H1 (cell line): ENCODE measurements at regions not wholly inside any gene's neighbourhood (a gene's known extent, or its start where the extent isn't known, plus 50 kb on each side); places are given as distances from the start of the nearest gene placed in this dataset.

Experiments
- CTCF ChIA-PET: fragments of 300-600 bp; sonication (Branson Sonifier 250); formaldehyde crosslinking; loops from one replicate; lab custom pipeline; 2021; ENCODE audit not compliant: partially characterized antibody; lab: Charles Lee
- POLR2A ChIA-PET: fragments of 300-600 bp; sonication (Branson Sonifier 250); formaldehyde crosslinking; loops from one replicate; lab custom pipeline; 2021; ENCODE audit warnings: inconsistent platforms; ENCODE audit not compliant: partially characterized antibody; lab: Charles Lee
- DNase-seq, 2 experiments: peaks; one replicate each; pipeline versions ENCODE4 v3.0.0 to v3.0.0-alpha.2; 2010 to 2022; ENCODE audit warnings: low spot score in 2 of 2, low read depth in 1 of 2, mixed read lengths in 1 of 2
- FAIRE-seq: peaks from 2 replicates; lab custom pipeline; 2011; peaks lifted over from hg19 to GRCh38; lab: Jason Lieb, UNC
- H2AFZ ChIP-seq: 2 replicates; pipeline ENCODE4 v1.8.1; 2012; ENCODE audit warnings: low read length, inconsistent platforms
- H2AK5ac ChIP-seq: 2 replicates; pipeline ENCODE4 v1.6.1; 2013; ENCODE audit warnings: low read depth, low read length
- H2BK120ac ChIP-seq: replicated peaks from 2 replicates; pipeline ENCODE3; 2013; ENCODE audit warnings: low read depth, low read length, inconsistent platforms
- H2BK12ac ChIP-seq: 2 replicates; pipeline ENCODE4 v1.6.1; 2013; ENCODE audit warnings: low read depth, low read length
- H2BK15ac ChIP-seq: 2 replicates; pipeline ENCODE4 v1.6.1; 2013; ENCODE audit warnings: low read length
- H2BK20ac ChIP-seq: 2 replicates; pipeline ENCODE4 v1.6.1; 2013; ENCODE audit warnings: low read length
- H2BK5ac ChIP-seq: 2 replicates; pipeline ENCODE4 v1.6.1; 2013; ENCODE audit warnings: low read depth, low read length
- H3K14ac ChIP-seq: 2 replicates; pipeline ENCODE4 v1.6.1; 2013; ENCODE audit warnings: inconsistent platforms; ENCODE audit not compliant: insufficient read length
- H3K18ac ChIP-seq: 2 replicates; pipeline ENCODE4 v1.6.1; 2013; ENCODE audit warnings: low read length; ENCODE audit errors: extremely low read depth
- H3K23ac ChIP-seq: 2 replicates; pipeline ENCODE4 v1.6.1; 2013; ENCODE audit warnings: inconsistent platforms; ENCODE audit not compliant: insufficient read length
- H3K23me2 ChIP-seq: 2 replicates; pipeline ENCODE4 v1.6.1; 2013; ENCODE audit warnings: low read depth, low read length
- H3K27ac ChIP-seq: 2 replicates; pipeline ENCODE4 v1.6.1; 2011; ENCODE audit warnings: low read depth, low read length, inconsistent platforms
- H3K27me3 ChIP-seq, 4 experiments: replicated peaks in 1 of 4; 1 replicate in 1 of 4; 2 replicates in 3 of 4; pipeline versions ENCODE4 v1.6.1 to v1.8.1; 2011 to 2013; ENCODE audit warnings: low read length in 3 of 4, mild to moderate bottlenecking in 3 of 4, inconsistent platforms in 2 of 4, mixed read lengths in 2 of 4, moderate library complexity in 1 of 4; ENCODE audit not compliant: control insufficient read depth in 3 of 4, insufficient read depth in 3 of 4; ENCODE audit errors: extremely low read depth in 1 of 4
- H3K36me3 ChIP-seq, 4 experiments: 2 replicates each; pipeline versions ENCODE4 v1.6.1 to v1.8.1; 2011 to 2013; ENCODE audit warnings: mild to moderate bottlenecking in 4 of 4, low read length in 3 of 4, moderate library complexity in 2 of 4, control low read depth in 1 of 4, inconsistent platforms in 1 of 4; ENCODE audit not compliant: insufficient read depth in 4 of 4, control insufficient read depth in 2 of 4
- H3K4ac ChIP-seq: replicated peaks from 2 replicates; pipeline ENCODE3; 2013; ENCODE audit warnings: low read length, low read depth, mixed read lengths, inconsistent platforms; ENCODE audit not compliant: insufficient read length
- H3K4me1 ChIP-seq, 4 experiments: replicated peaks in 1 of 4; 1 replicate in 1 of 4; 2 replicates in 3 of 4; pipeline versions ENCODE4 v1.6.1 to v1.8.1; 2011 to 2013; ENCODE audit warnings: low read length in 3 of 4, inconsistent platforms in 2 of 4, mixed read lengths in 1 of 4; ENCODE audit not compliant: insufficient read depth in 4 of 4, control insufficient read depth in 3 of 4
- H3K4me2 ChIP-seq, 2 experiments: 2 replicates each; pipeline versions ENCODE4 v1.6.1 to v1.8.1; 2011 to 2013; ENCODE audit warnings: low read depth in 2 of 2, low read length in 2 of 2, control low read depth in 1 of 2, inconsistent platforms in 1 of 2, mild to moderate bottlenecking in 1 of 2; ENCODE audit not compliant: insufficient read depth in 1 of 2
- H3K4me3 ChIP-seq, 4 experiments: fragments of 200-600, 300-600 bp in 1 of 4; sonication (generic), shearing (Covaris generic), sonication (Bioruptor Twin) in 1 of 4; 2 replicates each; pipeline versions ENCODE4 v1.5.1 to v1.8.1; 2011 to 2016; ENCODE audit warnings: low read length in 4 of 4, low read depth in 3 of 4, control low read depth in 2 of 4, inconsistent platforms in 2 of 4, mild to moderate bottlenecking in 2 of 4, mixed read lengths in 1 of 4, moderate library complexity in 1 of 4; ENCODE audit not compliant: insufficient read depth in 2 of 4; ENCODE audit errors: extremely low read depth in 1 of 4
- H3K56ac ChIP-seq: replicated peaks from 2 replicates; pipeline ENCODE3; 2013; ENCODE audit warnings: low read depth, mild to moderate bottlenecking, mixed read lengths, low read length, inconsistent platforms; ENCODE audit not compliant: insufficient read length
- H3K79me1 ChIP-seq: 2 replicates; pipeline ENCODE4 v1.6.1; 2013; ENCODE audit warnings: low read depth, low read length, control low read depth
- H3K79me2 ChIP-seq, 2 experiments: 2 replicates each; pipeline versions ENCODE4 v1.6.1 to v1.8.1; 2012 to 2013; ENCODE audit warnings: low read length in 2 of 2, mild to moderate bottlenecking in 2 of 2, inconsistent platforms in 1 of 2; ENCODE audit not compliant: insufficient read depth in 2 of 2, control insufficient read depth in 1 of 2
- H3K9ac ChIP-seq, 4 experiments: replicated peaks in 1 of 4; 1 replicate in 1 of 4; 2 replicates in 3 of 4; pipeline versions ENCODE4 v1.6.1 to v1.8.1; 2011 to 2013; ENCODE audit warnings: low read depth in 3 of 4, low read length in 3 of 4, control low read depth in 2 of 4, mild to moderate bottlenecking in 2 of 4, moderate library complexity in 2 of 4, inconsistent platforms in 1 of 4; ENCODE audit errors: extremely low read depth in 1 of 4
- H3K9me3 ChIP-seq, 2 experiments: 2 replicates each; pipeline versions ENCODE4 v1.6.1 to v1.8.1; 2012 to 2013; ENCODE audit warnings: mild to moderate bottlenecking in 2 of 2, moderate library complexity in 2 of 2, control low read depth in 1 of 2, inconsistent platforms in 1 of 2, low read depth in 1 of 2, low read length in 1 of 2, mixed read lengths in 1 of 2; ENCODE audit not compliant: insufficient read depth in 2 of 2
- H4K20me1 ChIP-seq, 2 experiments: replicated peaks in 1 of 2; 2 replicates each; pipeline versions ENCODE3 to v1.8.1; 2011 to 2013; ENCODE audit warnings: inconsistent platforms in 2 of 2, low read length in 2 of 2, mild to moderate bottlenecking in 1 of 2; ENCODE audit not compliant: insufficient read depth in 2 of 2, control insufficient read depth in 1 of 2
- H4K5ac ChIP-seq: 2 replicates; pipeline ENCODE4 v1.6.1; 2013; ENCODE audit warnings: low read length, low read depth, mixed read lengths, inconsistent platforms; ENCODE audit not compliant: insufficient read length
- H4K8ac ChIP-seq: 2 replicates; pipeline ENCODE4 v1.8.0; 2013; ENCODE audit warnings: mild to moderate bottlenecking, moderate library complexity, low read length, inconsistent platforms; ENCODE audit not compliant: insufficient read depth; ENCODE audit errors: extremely low read depth
- H4K91ac ChIP-seq: replicated peaks from 2 replicates; pipeline ENCODE3; 2013; ENCODE audit warnings: low read length, mixed read lengths, inconsistent platforms; ENCODE audit not compliant: insufficient read length
- EP300 ChIP-seq, 2 experiments: IDR thresholded peaks; 1 replicate in 1 of 2; 2 replicates in 1 of 2; pipeline ENCODE4 v1.6.1; 2011 to 2012; ENCODE audit warnings: low read depth in 2 of 2, low read length in 2 of 2, mild to moderate bottlenecking in 2 of 2, borderline replicate concordance in 1 of 2, inconsistent platforms in 1 of 2, moderate library complexity in 1 of 2
- POLR2A ChIP-seq, 2 experiments: IDR thresholded peaks; 1 replicate in 1 of 2; 2 replicates in 1 of 2; pipeline ENCODE4 v1.6.1; 2011; ENCODE audit warnings: low read depth in 2 of 2, low read length in 2 of 2, mild to moderate bottlenecking in 2 of 2; ENCODE audit errors: control extremely low read depth in 1 of 2
- SIN3A ChIP-seq, 2 experiments: IDR thresholded peaks in 1 of 2; conservative IDR thresholded peaks in 1 of 2; 2 replicates each; pipeline ENCODE4 v1.6.1; 2011 to 2012; ENCODE audit warnings: low read length in 2 of 2, improper control_type of control experiment in 1 of 2, low read depth in 1 of 2, mild to moderate bottlenecking in 1 of 2
- TEAD4 ChIP-seq: IDR thresholded peaks from 2 replicates; pipeline ENCODE4 v1.6.1; 2012; ENCODE audit warnings: low read depth, low read length, inconsistent platforms, mixed read lengths
- WGBS, 2 experiments: shearing (Covaris generic) in 1 of 2; methylation state at CpG; one replicate each; pipeline versions ENCODE4 v1.1.6 to v1.1.7; 2013 to 2015; ENCODE audit warnings: low lambda C conversion rate in 2 of 2, mixed read lengths in 2 of 2, inconsistent platforms in 1 of 2, low coverage in 1 of 2, missing lambda C conversion rate in 1 of 2; ENCODE audit not compliant: insufficient replicate concordance in 2 of 2, insufficient coverage in 1 of 2, insufficient read length in 1 of 2; ENCODE audit errors: extremely low coverage in 1 of 2, missing lambda C conversion rate in 1 of 2; 5-methylcytosine and 5-hydroxymethylcytosine counted together

DNA sequence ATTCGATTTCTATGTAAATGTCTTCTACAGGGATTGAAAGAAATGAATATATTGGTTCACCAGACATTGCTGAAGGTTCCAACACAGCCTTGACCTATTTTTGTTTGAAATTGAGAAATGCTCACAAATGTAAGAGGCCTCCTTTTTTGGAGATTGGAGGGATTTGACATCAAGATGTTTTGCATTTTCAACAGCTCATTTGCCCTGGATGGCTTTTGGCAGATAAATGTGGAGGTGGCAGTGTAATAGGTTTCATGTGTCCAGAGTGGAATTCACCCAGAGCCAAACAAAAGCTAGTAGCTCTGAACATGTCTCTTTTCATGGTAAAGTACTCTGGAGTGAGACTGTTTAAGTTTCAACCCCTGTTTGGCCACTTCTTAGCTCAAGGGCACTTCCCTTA lies 77.3 kb downstream of the PALM2AKAP2 start:
- Histone ChIP-seq H4K20me1 (peaks cover 0 to 1% of the 10 kb centered on the region in 2 experiments), H3K4me2 (no peak overlapping the region), H2BK5ac (no peak overlapping the region), H2BK20ac (no peak overlapping the region), H3K27me3 (no peaks in the 10 kb centered on the region), H3K9ac (no peak overlapping the region), H3K79me1 (no peaks in the 10 kb centered on the region; the same call in 1 of the 2 replicates), H3K4ac (no peak overlapping the region), H2AK5ac (no peak overlapping the region), H3K9me3 (no peaks in the 10 kb centered on the region), H3K36me3 (no peaks in the 10 kb centered on the region), H3K18ac (no peak overlapping the region), H3K14ac (no peak overlapping the region), H2BK120ac (no peak overlapping the region), H3K27ac (no peak overlapping the region), H4K5ac (no peak overlapping the region), H3K56ac (no peak overlapping the region), H4K91ac (no peak overlapping the region), H2AFZ (0 out of 2 replicates have a peak overlapping the region, but pooled peaks have one; percentile 58), H3K23ac (no peak overlapping the region), H2BK12ac (no peak overlapping the region), H2BK15ac (no peak overlapping the region), H3K4me3 (no peak overlapping the region), H3K4me1 (peaks cover 0 to 4% (median 1%) of the 10 kb centered on the region in 4 experiments; a peak in 3 of 7 replicates), H3K23me2 (no peaks in the 10 kb centered on the region; the same call in 1 of the 2 replicates), H4K8ac (no peak overlapping the region), H3K79me2 (no peaks in the 10 kb centered on the region)
- ChIA-PET POLR2A (no interaction called here), CTCF (interaction anchor here (0.5 to 2.1 kb wide), 6 partner anchors 9 to 203 kb away, joined by 3 to 7 read pairs (median 4); no protein-coding TSS in a partner anchor)
- WGBS, 2 experiments: 68% methylated on average over 1 of the region's 1 CpG; no CpG with 5 or more reads in 1 of the 2 experiments
- no peak for DNase-seq
- no peak for FAIRE-seq
- TF ChIP-seq POLR2A (IDR thresholded peaks at IDR 0.05; ENCODE audit: control extremely low read depth in 1 of 2, low read depth in 2 of 2, low read length in 2 of 2) (no peak), EP300 (IDR thresholded peaks at IDR 0.05; ENCODE audit: borderline replicate concordance in 1 of 2, low read depth in 2 of 2, low read length in 2 of 2) (no peak), TEAD4 (no peak), SIN3A (conservative IDR thresholded peaks at IDR 0.05 in 1 of 2, IDR thresholded peaks at IDR 0.05 in 1 of 2; ENCODE audit: low read depth in 1 of 2, low read length in 2 of 2) (no peak)
